IMR-90 (cell line): ENCODE measurements at regions not wholly inside any gene's neighbourhood (a gene's known extent, or its start where the extent isn't known, plus 50 kb on each side); places are given as distances from the start of the nearest gene placed in this dataset.

ENCODE experiments used
- BHLHE40 ChIP-seq: fragments of 150-350 bp; IDR thresholded peaks from 2 replicates; pipeline ENCODE4 v1.6.1; 2016; ENCODE audit warnings: mild to moderate bottlenecking, low read depth, low read length
- MXI1 ChIP-seq: IDR thresholded peaks from 2 replicates; pipeline ENCODE4 v1.6.1; 2012; ENCODE audit warnings: low read depth, mild to moderate bottlenecking, low read length, moderate library complexity, borderline replicate concordance
- POLR2A ChIP-seq: IDR thresholded peaks from 2 replicates; pipeline ENCODE4 v1.6.1; 2012; ENCODE audit warnings: mild to moderate bottlenecking, low read depth, low read length
- RFX5 ChIP-seq: IDR thresholded peaks from 2 replicates; pipeline ENCODE4 v1.8.0; 2012; ENCODE audit warnings: low read depth, mild to moderate bottlenecking, low read length, moderate library complexity
- SMC3 ChIP-seq: fragments of 150-350 bp; IDR thresholded peaks from 2 replicates; pipeline ENCODE4 v1.6.1; 2016; ENCODE audit warnings: low read depth, mild to moderate bottlenecking, antibody characterized with exemption, low read length, moderate library complexity
- TF ChIP-seq, protein P1 (sequence below): conservative IDR thresholded peaks from 2 replicates; pipeline ENCODE4 v1.5.1; 2012; ENCODE audit warnings: mild to moderate bottlenecking, low read depth, low read length, improper control_type of control experiment
- TF ChIP-seq, protein P2 (sequence below): fragments of 150-350 bp; IDR thresholded peaks from 2 replicates; pipeline ENCODE4 v1.6.1; 2016; ENCODE audit warnings: low read depth, mild to moderate bottlenecking, low read length, moderate library complexity, borderline replicate concordance
- TF ChIP-seq, protein P3 (sequence below): fragments of 150-350 bp; IDR thresholded peaks from 2 replicates; pipeline ENCODE4 v1.6.1; 2017; ENCODE audit warnings: mild to moderate bottlenecking, antibody characterized with exemption, low read length, low read depth

DNA sequence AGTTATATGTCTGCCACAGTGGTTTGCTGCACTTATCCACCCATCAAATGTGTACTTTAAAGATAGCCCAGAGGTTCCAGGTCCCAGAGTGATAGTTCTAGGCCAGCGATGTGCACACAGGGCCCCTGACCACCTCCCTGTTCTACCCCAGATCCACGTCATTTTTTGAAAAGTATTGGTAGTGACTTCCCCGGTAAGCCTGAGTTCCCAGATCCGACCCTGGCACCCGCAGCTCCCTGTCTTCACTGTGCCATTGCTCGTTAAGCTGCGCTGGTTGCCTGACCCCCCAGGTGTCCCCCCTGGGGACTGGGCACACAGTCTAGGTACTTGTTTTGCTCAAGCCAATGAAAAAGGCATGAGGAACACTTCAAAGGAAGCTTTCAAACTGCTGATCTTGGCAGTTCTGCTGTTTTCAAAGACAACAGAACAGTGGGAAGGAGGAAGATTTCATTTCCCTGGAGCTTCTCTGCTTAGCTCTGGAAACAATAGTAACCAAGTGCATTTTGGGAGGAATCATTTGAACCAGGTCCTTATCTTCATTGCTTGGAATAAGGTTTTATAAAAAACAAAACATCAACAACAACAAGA, 116.3 kb upstream of the TAB2 start:
- TF ChIP-seq, protein P1, sequence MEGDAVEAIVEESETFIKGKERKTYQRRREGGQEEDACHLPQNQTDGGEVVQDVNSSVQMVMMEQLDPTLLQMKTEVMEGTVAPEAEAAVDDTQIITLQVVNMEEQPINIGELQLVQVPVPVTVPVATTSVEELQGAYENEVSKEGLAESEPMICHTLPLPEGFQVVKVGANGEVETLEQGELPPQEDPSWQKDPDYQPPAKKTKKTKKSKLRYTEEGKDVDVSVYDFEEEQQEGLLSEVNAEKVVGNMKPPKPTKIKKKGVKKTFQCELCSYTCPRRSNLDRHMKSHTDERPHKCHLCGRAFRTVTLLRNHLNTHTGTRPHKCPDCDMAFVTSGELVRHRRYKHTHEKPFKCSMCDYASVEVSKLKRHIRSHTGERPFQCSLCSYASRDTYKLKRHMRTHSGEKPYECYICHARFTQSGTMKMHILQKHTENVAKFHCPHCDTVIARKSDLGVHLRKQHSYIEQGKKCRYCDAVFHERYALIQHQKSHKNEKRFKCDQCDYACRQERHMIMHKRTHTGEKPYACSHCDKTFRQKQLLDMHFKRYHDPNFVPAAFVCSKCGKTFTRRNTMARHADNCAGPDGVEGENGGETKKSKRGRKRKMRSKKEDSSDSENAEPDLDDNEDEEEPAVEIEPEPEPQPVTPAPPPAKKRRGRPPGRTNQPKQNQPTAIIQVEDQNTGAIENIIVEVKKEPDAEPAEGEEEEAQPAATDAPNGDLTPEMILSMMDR = no peak
- TF ChIP-seq POLR2A (no peak), RFX5 (no peak), BHLHE40 (no peak), SMC3 (no peak), MXI1 (no peak)
- TF ChIP-seq, protein P2, sequence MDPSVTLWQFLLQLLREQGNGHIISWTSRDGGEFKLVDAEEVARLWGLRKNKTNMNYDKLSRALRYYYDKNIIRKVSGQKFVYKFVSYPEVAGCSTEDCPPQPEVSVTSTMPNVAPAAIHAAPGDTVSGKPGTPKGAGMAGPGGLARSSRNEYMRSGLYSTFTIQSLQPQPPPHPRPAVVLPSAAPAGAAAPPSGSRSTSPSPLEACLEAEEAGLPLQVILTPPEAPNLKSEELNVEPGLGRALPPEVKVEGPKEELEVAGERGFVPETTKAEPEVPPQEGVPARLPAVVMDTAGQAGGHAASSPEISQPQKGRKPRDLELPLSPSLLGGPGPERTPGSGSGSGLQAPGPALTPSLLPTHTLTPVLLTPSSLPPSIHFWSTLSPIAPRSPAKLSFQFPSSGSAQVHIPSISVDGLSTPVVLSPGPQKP = no peak
- TF ChIP-seq, protein P3, sequence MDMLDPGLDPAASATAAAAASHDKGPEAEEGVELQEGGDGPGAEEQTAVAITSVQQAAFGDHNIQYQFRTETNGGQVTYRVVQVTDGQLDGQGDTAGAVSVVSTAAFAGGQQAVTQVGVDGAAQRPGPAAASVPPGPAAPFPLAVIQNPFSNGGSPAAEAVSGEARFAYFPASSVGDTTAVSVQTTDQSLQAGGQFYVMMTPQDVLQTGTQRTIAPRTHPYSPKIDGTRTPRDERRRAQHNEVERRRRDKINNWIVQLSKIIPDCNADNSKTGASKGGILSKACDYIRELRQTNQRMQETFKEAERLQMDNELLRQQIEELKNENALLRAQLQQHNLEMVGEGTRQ = no peak
